ENCODE measurements at regions not wholly inside any gene's neighbourhood (a gene's known extent, or its start where the extent isn't known, plus 50 kb on each side); places are given as distances from the start of the nearest gene placed in this dataset.
"Not testable (repeated sequence)": the region's sequence is repeated elsewhere in the genome, so short reads cannot be mapped to it uniquely, and the experiment has no call there.

DNA sequence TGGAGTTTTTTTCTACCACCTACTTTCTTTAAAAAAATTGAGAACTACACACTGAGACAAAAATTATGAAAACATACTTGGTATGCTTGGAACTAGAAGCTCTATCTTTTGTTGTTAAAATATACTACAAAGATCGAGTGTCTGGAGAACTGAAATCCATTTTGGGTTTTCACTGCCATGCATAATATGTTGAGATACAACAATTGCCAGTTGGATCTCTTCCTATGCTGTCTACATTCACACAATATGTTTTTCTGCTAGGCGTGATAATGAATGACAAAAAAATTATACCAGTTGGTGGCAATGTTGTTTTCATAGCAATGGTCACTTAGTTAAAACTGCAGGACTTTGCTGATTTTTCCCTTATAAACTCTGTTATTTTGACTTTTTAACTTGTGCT, 605.4 kb upstream of the LCORL start:
- H3K27me3 Mint-ChIP-seq: peaks cover 2% of the 10 kb centered on the region
- H3K36me3 Mint-ChIP-seq (ENCODE audit: low read depth): no peaks in the 10 kb centered on the region
- H3K9me3 Mint-ChIP-seq: no peaks in the 10 kb centered on the region
- no peaks in the 10 kb centered on the region for H3K4me1 Mint-ChIP-seq
- DNase-seq (no peak), ATAC-seq (no peak)
- H3K27ac Mint-ChIP-seq: no peak overlapping the region
- no peak overlapping the region for H3K4me3 Mint-ChIP-seq

DNA sequence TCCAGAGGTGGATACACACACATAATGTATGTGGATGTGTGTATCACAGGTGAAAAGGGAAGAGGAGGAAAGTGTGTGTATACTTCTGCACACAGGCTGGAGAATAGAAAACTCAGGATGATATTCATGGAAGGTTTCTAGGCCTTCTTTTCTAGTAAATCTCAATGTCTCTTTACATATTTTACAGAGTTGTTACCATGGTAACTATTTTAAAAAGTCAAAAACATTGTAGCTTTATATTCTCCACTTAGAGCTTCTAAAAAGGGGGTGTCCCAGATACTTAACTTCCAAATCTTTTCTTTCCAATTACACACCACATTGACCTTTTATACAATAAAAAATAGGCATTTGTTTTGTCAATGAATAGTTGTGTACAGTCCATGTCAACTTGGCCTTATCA, 604.8 kb upstream of the LCORL start:
- Mint-ChIP-seq H3K27me3 (peaks cover 2% of the 10 kb centered on the region), H3K4me1 (no peaks in the 10 kb centered on the region), H3K27ac (no peak overlapping the region), H3K9me3 (no peaks in the 10 kb centered on the region), H3K4me3 (no peak overlapping the region), H3K36me3 (ENCODE audit: low read depth) (no peaks in the 10 kb centered on the region)
- DNase-seq (no peak), ATAC-seq (no peak)

DNA sequence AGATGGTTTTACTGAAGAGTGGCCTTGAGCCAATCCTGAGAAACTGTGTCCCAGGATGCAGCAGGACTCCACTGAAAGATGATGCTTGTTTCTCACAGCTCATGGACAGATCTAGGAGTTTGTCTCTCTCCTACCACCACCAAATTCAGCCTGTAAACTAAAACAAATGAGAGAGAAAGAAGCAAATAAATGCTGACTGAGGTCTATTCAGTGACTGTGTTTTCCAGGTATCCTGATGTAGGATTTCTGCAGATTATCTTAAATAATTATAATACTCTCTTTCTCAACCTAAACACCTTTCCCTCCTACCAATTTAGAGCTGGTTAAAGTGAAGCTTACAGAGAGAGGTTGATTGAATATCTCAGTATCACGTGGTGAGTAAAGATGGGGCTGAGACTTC, 599.6 kb upstream of the LCORL start:
- no peak for DNase-seq
- H3K9me3 Mint-ChIP-seq: no peaks in the 10 kb centered on the region
- no peak overlapping the region for H3K4me3 Mint-ChIP-seq
- no peaks in the 10 kb centered on the region for H3K4me1 Mint-ChIP-seq
- H3K36me3 Mint-ChIP-seq (ENCODE audit: low read depth): no peaks in the 10 kb centered on the region
- H3K27me3 Mint-ChIP-seq: no peaks in the 10 kb centered on the region
- H3K27ac Mint-ChIP-seq: no peak overlapping the region
- ATAC-seq: no peak

DNA sequence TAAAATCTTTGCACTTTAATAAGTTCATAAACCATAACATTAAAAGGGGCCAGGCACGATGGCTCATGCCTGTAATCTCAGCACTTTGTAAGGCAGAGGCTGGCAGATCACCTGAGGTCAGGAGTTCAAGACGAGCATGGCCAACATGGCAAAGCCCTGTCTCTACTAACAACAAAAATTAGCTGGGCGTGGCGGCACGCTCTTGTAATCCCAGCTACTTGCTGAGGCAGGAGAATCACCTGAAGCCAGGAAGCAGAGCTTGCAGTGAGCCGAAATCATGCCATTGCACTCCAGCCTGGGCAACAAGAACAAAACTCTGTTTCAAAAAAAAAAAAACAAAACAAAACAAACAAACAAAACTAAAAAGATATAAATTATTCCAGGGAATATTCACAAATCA, 595.2 kb upstream of the LCORL start:
- ATAC-seq (no peak), DNase-seq (no peak)
- Mint-ChIP-seq H3K36me3 (ENCODE audit: low read depth) (no peaks in the 10 kb centered on the region), H3K27me3 (no peaks in the 10 kb centered on the region), H3K4me1 (no peaks in the 10 kb centered on the region), H3K9me3 (no peaks in the 10 kb centered on the region), H3K27ac (no peak overlapping the region), H3K4me3 (no peak overlapping the region)

DNA sequence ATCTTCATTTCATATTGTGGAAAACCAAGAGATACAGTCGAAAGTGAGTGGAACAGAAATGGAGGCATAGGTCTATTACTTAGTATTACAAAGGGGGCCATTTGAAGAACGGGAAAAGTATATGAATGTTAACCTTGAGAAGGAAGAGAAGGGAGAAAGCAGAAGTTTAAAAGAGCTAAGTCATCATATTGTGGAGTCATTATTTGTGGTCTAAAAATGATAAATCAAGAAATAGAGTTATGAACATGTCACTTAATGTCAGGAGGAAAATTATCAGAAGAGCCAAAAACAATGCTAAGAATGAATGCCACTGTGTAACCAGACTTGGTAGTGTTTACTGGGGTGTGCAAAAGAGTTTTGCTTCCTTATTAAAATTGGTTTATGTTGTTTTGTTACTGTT, 589.5 kb upstream of the LCORL start:
- H3K4me1 Mint-ChIP-seq: no peaks in the 10 kb centered on the region
- H3K27ac Mint-ChIP-seq: no peak overlapping the region
- ATAC-seq (no peak), DNase-seq (no peak)
- no peaks in the 10 kb centered on the region for H3K36me3 Mint-ChIP-seq (ENCODE audit: low read depth)
- H3K4me3 Mint-ChIP-seq: no peak overlapping the region
- peaks cover 3% of the 10 kb centered on the region for H3K27me3 Mint-ChIP-seq
- H3K9me3 Mint-ChIP-seq: peaks cover 7% of the 10 kb centered on the region

DNA sequence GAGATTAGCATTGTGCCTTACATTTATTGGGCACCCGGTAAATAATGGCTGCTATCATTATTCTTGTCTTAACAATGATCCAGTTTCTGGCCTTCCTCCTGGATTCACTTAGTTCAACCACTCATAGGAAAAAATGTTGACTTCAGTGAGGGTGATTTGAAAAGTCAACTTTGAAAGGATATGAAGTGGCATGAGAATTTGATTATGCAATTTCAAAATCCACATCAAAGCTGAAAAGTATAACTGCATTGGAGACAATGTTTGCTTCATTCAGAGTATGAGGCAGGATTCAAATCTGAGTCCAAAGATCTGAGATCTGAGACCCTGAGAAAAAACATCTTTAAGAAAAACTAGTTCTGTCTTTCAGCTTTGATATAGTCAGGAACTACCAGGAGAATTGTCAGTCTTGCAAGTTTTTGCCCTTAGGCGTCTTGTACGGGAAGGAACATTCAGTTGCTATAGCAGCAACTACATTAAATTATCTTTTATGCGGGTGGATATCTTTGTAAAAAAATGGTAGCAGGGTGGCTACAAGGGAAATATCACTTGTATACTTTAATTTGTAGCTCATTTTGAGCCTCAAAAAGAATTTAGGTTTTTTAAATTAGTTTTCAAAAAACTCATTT, 587.5 kb upstream of the LCORL start:
- peaks cover 7% of the 10 kb centered on the region for H3K9me3 Mint-ChIP-seq
- DNase-seq (no peak), ATAC-seq (no peak)
- peaks cover 5% of the 10 kb centered on the region for H3K27me3 Mint-ChIP-seq
- H3K4me1 Mint-ChIP-seq: no peaks in the 10 kb centered on the region
- H3K4me3 Mint-ChIP-seq: no peak overlapping the region
- no peaks in the 10 kb centered on the region for H3K36me3 Mint-ChIP-seq (ENCODE audit: low read depth)
- no peak overlapping the region for H3K27ac Mint-ChIP-seq

DNA sequence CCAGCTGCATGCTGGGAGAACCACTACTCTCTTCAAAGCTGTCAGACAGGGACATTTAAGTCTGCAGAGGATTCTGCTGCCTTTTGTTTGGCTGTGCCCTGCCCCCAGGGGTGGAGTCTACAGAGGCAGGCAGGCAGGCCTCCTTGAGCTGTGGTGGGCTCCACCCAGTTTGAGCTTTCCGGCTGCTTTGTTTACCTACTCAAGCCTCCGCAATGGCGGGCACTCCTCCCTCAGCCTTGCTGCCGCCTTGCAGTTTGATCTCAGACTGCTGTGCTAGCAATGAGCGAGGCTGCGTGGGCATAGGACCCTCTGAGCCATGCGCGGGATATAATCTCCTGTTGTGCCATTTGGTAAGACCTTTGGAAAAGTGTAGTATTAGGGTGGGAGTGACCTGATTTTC, 581.1 kb upstream of the LCORL start:
- H3K36me3 Mint-ChIP-seq (ENCODE audit: low read depth); H3K4me3 Mint-ChIP-seq; H3K9me3 Mint-ChIP-seq; H3K4me1 Mint-ChIP-seq; DNase-seq; H3K27ac Mint-ChIP-seq; ATAC-seq: not testable (repeated sequence)
- peaks cover 12% of the 10 kb centered on the region for H3K27me3 Mint-ChIP-seq

DNA sequence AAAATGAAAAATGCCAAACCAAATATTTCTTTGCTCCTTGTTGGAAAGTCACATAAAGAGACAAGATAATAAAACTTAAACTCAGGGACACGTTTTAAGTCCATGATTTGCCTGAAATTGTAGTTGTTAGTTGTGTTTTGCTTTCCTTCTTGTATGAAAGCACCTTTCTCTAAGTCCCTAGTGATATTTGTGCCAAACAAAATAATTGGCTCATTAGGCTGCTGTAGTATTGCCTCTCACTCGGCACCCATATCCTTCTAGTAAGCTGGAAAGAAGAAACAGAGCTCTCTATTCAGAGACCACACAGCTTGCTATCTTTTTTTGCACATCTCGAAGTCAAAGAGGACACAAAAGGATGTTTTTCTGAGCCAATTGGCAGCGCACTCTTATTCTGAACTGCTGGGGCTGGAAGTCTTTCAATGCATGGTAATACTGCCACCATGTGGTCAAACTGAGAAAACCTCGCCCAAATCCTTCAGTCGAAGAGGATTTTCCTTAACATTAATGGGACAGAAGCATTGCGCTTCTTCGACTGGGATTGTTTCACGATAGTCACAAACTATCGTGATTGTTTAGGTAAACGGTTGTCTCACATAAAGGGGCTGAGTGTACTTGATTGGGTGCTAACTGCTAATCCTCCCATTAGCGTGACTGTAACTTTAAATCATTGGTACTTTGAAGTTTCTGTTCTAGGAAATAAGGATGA, 571.9 kb upstream of the LCORL start:
- no peak for ATAC-seq
- Mint-ChIP-seq H3K4me1 (peaks cover 3% of the 10 kb centered on the region), H3K9me3 (no peaks in the 10 kb centered on the region), H3K27me3 (peaks cover 9% of the 10 kb centered on the region), H3K27ac (no peak overlapping the region), H3K4me3 (no peak overlapping the region), H3K36me3 (ENCODE audit: low read depth) (no peaks in the 10 kb centered on the region)
- DNase-seq: peak; percentile 34

DNA sequence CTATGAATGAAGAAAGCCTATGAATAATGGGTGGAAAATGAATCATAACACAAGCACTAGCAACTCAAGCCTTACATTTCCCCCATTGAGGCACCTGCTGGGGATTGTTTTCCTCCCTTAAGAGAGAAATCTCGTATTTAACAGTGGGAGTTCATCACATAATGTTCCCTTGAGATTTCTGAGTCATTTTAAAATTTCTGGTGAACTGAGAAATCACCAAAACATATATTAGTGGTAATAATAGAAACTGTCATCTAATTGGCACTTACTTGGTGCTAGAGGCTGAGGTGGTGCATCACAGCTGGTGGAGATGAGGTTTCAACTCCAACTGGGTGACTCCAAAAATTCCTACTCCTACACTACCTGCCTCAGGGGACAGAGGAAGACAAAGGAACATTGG, 561.3 kb upstream of the LCORL start:
- no peaks in the 10 kb centered on the region for H3K4me1 Mint-ChIP-seq
- H3K9me3 Mint-ChIP-seq: no peaks in the 10 kb centered on the region
- no peak overlapping the region for H3K4me3 Mint-ChIP-seq

DNA sequence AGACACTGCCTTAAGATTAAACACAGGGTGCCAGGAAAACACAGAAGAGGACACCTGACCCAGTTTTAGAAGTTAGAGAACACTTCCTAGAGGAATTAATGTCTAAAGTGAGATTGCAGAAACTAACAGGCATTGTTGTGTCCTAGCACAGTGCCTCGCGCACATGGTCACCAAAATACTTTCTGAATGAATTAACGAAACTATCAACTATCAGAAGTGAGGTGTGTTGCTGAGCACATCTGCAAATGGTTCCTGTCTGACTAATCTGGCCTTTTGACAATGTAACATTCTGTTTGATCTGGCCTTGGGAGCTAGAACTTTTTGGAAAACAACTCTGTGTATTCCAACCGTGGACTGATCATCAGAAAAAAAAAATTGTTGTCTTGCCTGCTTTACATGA, 556.8 kb upstream of the LCORL start:
- no peak for ATAC-seq
- Mint-ChIP-seq H3K4me3 (no peak overlapping the region), H3K36me3 (ENCODE audit: low read depth) (no peaks in the 10 kb centered on the region), H3K9me3 (no peaks in the 10 kb centered on the region), H3K27ac (no peak overlapping the region), H3K4me1 (no peaks in the 10 kb centered on the region), H3K27me3 (peaks cover 13% of the 10 kb centered on the region)
- DNase-seq: no peak

More for the DNA sequence above, 561.3 kb upstream of the LCORL start:
- no peaks in the 10 kb centered on the region for H3K36me3 Mint-ChIP-seq (ENCODE audit: low read depth)
- ATAC-seq (no peak), DNase-seq (no peak)
- peaks cover 27% of the 10 kb centered on the region for H3K27me3 Mint-ChIP-seq
- no peak overlapping the region for H3K27ac Mint-ChIP-seq

DNA sequence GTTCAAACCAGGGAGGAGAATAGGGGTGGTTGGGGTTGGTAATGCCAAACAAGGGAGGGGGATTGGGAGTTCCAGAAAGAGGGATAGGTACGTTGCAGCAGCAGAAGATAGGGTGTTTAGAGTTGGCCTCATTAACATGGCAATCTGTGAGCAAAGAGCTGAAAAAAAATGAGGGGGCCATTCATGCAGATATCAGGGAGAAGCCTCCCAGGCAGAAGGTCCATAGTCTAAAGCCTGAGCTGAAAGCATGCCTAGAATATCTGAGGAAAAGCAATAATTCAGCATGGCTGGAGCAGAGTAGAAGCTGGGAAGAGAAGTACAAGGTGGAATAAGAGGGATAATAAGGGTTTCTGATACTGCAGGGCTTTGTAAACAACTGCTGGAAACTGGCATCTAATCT, 550.9 kb upstream of the LCORL start:
- peaks cover 6% of the 10 kb centered on the region for H3K27me3 Mint-ChIP-seq
- DNase-seq (no peak), ATAC-seq (no peak)
- H3K4me3 Mint-ChIP-seq: no peak overlapping the region
- no peaks in the 10 kb centered on the region for H3K4me1 Mint-ChIP-seq
- H3K36me3 Mint-ChIP-seq (ENCODE audit: low read depth): no peaks in the 10 kb centered on the region
- H3K9me3 Mint-ChIP-seq: no peaks in the 10 kb centered on the region
- no peak overlapping the region for H3K27ac Mint-ChIP-seq

DNA sequence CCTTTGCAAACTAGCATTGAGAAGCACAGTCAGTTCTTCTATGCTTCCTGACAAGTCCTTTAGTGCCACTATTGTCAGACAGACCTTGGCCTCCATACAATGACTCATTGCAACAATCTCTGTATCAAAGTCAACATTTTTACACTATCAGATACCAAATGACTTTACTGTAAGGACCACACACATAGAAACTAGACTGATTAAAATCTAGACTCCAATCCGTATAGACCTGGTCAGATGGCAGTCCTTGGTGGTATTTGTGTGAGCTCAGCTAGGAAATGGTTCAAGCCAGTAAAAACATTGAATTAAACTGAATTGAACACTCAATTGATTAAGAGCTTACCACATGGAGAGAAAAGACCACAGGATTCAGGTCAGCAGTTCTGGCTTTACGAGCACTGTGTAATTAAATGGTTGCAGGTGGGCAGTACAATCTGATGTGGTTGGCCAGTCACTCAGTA, 549.8 kb upstream of the LCORL start:
- DNase-seq: no peak
- no peaks in the 10 kb centered on the region for H3K9me3 Mint-ChIP-seq
- no peaks in the 10 kb centered on the region for H3K4me1 Mint-ChIP-seq
- H3K27me3 Mint-ChIP-seq: peaks cover 6% of the 10 kb centered on the region
- H3K27ac Mint-ChIP-seq: no peak overlapping the region
- ATAC-seq: no peak
- H3K36me3 Mint-ChIP-seq (ENCODE audit: low read depth): no peaks in the 10 kb centered on the region
- H3K4me3 Mint-ChIP-seq: no peak overlapping the region

DNA sequence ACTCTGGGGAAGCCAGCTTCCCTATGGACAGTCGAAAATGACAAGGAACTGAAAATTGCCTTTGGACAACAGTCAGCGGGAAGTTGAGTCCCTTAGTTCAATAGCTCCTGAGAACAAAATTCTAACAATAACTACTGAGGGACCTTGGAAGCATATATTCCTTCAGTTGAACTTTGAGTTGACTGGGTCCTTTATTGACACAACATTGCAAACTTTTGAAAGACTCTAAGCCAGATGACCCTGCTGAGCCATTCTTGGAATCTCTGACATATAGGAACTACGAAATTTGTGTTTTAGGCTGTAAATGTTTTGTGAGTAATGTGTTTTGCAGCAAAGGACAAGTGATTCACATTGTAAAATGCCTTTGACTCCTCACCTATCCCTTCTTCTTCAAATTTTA, 548.8 kb upstream of the LCORL start:
- no peak overlapping the region for H3K27ac Mint-ChIP-seq
- H3K9me3 Mint-ChIP-seq: no peaks in the 10 kb centered on the region
- DNase-seq (no peak), ATAC-seq (no peak)
- H3K36me3 Mint-ChIP-seq (ENCODE audit: low read depth): no peaks in the 10 kb centered on the region
- H3K27me3 Mint-ChIP-seq: peaks cover 6% of the 10 kb centered on the region
- H3K4me3 Mint-ChIP-seq: no peak overlapping the region
- no peaks in the 10 kb centered on the region for H3K4me1 Mint-ChIP-seq

DNA sequence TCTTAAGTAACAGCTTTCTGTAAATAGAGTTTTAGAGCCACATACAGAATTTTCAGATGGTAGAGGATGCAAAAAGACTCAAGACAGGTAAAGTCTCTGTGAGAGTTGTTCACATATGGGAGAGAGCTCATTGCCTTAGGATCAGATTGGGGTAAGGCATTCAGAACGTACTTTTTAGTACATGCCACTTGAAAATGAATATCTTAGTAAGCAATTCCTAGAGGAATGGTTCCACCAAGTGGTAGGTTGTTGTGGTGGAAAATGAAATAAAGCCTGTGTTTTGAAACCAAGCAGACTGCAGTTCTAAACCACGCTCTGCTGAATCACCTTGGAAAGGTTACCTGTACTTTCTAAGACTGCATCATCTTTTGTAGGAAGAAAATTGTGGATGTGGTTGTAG, 547.0 kb upstream of the LCORL start:
- no peak overlapping the region for H3K4me3 Mint-ChIP-seq

DNA sequence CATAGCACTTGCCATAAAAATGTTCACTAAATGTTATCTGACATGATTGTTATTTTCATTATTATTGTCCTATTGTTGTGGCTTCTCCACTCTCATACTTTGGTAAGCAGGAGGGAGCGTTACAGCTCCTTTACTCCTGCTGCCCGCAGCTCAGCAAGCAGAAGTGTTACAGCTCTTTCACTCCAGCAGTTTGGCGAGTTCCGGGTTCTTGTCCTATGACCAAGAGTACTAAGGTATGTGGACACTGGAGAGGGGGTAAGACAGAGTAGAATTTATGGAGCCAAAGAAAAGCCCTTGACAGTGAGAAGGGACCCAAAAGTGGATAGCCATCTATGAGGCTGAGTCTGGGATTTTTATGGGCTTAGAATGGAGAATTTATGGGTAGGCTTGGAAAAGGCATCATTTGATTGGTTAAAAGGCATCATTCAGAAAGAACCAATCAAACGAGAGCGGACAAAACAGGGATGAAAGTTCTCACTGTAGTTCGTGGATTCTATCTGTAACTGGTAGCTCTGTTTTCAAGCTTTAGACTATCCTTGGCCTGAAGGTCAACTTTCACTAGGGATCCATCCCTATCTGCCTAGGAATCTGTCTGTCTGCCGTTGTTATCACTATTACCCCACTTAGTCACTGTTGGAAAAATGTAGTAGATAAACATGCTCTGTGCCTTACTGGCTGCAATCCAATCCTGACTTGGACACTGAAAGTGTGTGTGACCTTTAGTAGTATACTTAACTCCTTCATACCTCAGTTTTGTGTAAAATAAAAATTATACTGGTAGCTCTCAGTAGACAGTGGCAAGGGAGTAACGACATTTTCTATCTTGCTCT, 545.6 kb upstream of the LCORL start:
- no peak for DNase-seq
- Mint-ChIP-seq H3K9me3 (peaks cover 1% of the 10 kb centered on the region), H3K27me3 (peaks cover 3% of the 10 kb centered on the region), H3K4me3 (no peak overlapping the region), H3K4me1 (no peaks in the 10 kb centered on the region), H3K27ac (no peak overlapping the region), H3K36me3 (ENCODE audit: low read depth) (no peaks in the 10 kb centered on the region)
- no peak for ATAC-seq

More for the DNA sequence above, 547.0 kb upstream of the LCORL start:
- DNase-seq (no peak), ATAC-seq (no peak)
- Mint-ChIP-seq H3K36me3 (ENCODE audit: low read depth) (no peaks in the 10 kb centered on the region), H3K27ac (no peak overlapping the region), H3K4me1 (no peaks in the 10 kb centered on the region), H3K9me3 (no peaks in the 10 kb centered on the region), H3K27me3 (peaks cover 3% of the 10 kb centered on the region)

Measured in activated naive CD8-positive, alpha-beta T cell treated with anti-CD3 and anti-CD28 coated beads, Interleukin-2, amount 50 U/mL, for 24 hours (primary cell).